SK-N-SH (cell line): ENCODE measurements at regions not wholly inside any gene's neighbourhood (a gene's known extent, or its start where the extent isn't known, plus 50 kb on each side); places are given as distances from the start of the nearest gene placed in this dataset.

Experiments used
- CTCF ChIA-PET: fragments of 300-600, 350-600 bp; formaldehyde crosslinking; extraction: SDS; loops from one replicate; lab custom pipeline; 2021; lab: Yijun Ruan, JAX
- POLR2A ChIA-PET: fragments of 350-600 bp; sonication (Branson Sonifier 250); formaldehyde crosslinking; extraction: SDS; loops from one replicate; lab custom pipeline; 2020; ENCODE audit warnings: antibody characterized with exemption, inconsistent platforms; lab: Yijun Ruan, JAX
- DNase-seq: peaks from one replicate; pipeline ENCODE4 v3.0.0; 2012
- H2AFZ ChIP-seq: fragments of 200-600 bp; sonication (generic); 2 replicates; pipeline ENCODE4 v1.8.1; 2016; ENCODE audit warnings: antibody characterized with exemption, mild to moderate bottlenecking, low read depth
- H3F3A ChIP-seq: fragments of 200-600 bp; sonication (generic); replicated peaks from 2 replicates; pipeline ENCODE3; 2016; ENCODE audit warnings: antibody characterized with exemption, mild to moderate bottlenecking; ENCODE audit not compliant: insufficient read depth
- H3K27ac ChIP-seq, 2 experiments: fragments of 200-500 bp in 1 of 2; fragments of 200-600 bp in 1 of 2; sonication (Bioruptor generic) in 1 of 2; sonication (generic), shearing (Covaris generic) in 1 of 2; 2 replicates each; pipeline versions ENCODE4 v1.5.1 to v1.6.1; 2014 to 2016; ENCODE audit warnings: low read depth in 2 of 2, inconsistent platforms in 1 of 2, low read length in 1 of 2, mild to moderate bottlenecking in 1 of 2, mixed read lengths in 1 of 2
- H3K27me3 ChIP-seq: fragments of 200-600 bp; sonication (generic), shearing (Covaris generic); 2 replicates; pipeline ENCODE4 v1.6.1; 2016; ENCODE audit warnings: mixed run types; ENCODE audit not compliant: insufficient read depth
- H3K36me3 ChIP-seq, 2 experiments: fragments of 200-500 bp in 1 of 2; fragments of 200-600 bp in 1 of 2; sonication (Bioruptor generic) in 1 of 2; sonication (generic) in 1 of 2; replicated peaks in 1 of 2; 2 replicates each; pipeline versions ENCODE3 to v1.5.1; 2014 to 2016; ENCODE audit warnings: low read length in 1 of 2, mild to moderate bottlenecking in 1 of 2; ENCODE audit not compliant: insufficient read depth in 2 of 2, control insufficient read depth in 1 of 2
- H3K4me1 ChIP-seq, 2 experiments: fragments of 200-500 bp in 1 of 2; fragments of 200-600 bp in 1 of 2; sonication (Bioruptor generic) in 1 of 2; sonication (generic), shearing (Covaris generic) in 1 of 2; 2 replicates each; pipeline versions ENCODE4 v1.5.1 to v1.6.1; 2014 to 2016; ENCODE audit warnings: low read depth in 1 of 2, low read length in 1 of 2, mixed run types in 1 of 2; ENCODE audit not compliant: insufficient read depth in 2 of 2, control insufficient read depth in 1 of 2
- H3K4me2 ChIP-seq: fragments of 200-600 bp; sonication (generic), shearing (Covaris generic); 2 replicates; pipeline ENCODE4 v1.6.1; 2017; ENCODE audit warnings: mixed run types
- H3K4me3 ChIP-seq, 2 experiments: fragments of 200-500 bp in 1 of 2; fragments of 200-600 bp in 1 of 2; sonication (Bioruptor generic) in 1 of 2; sonication (generic), shearing (Covaris generic) in 1 of 2; 2 replicates each; pipeline versions ENCODE4 v1.5.1 to v1.8.1; 2014 to 2016; ENCODE audit warnings: low read depth in 2 of 2, inconsistent platforms in 1 of 2, low read length in 1 of 2, mild to moderate bottlenecking in 1 of 2, mixed read lengths in 1 of 2, moderate library complexity in 1 of 2
- H3K79me2 ChIP-seq: fragments of 200-600 bp; sonication (generic); 2 replicates; pipeline ENCODE4 v1.8.1; 2017; ENCODE audit warnings: mild to moderate bottlenecking; ENCODE audit not compliant: insufficient read depth
- H3K9ac ChIP-seq: fragments of 200-600 bp; sonication (generic); 2 replicates; pipeline ENCODE4 v1.6.1; 2017; ENCODE audit warnings: mixed run types
- H3K9me2 ChIP-seq: fragments of 200-600 bp; sonication (generic); 2 replicates; pipeline ENCODE4 v1.6.1; 2017; ENCODE audit warnings: mixed run types
- H3K9me3 ChIP-seq: fragments of 200-600 bp; sonication (generic); 2 replicates; pipeline ENCODE4 v1.6.1; 2017; ENCODE audit warnings: mixed run types, mild to moderate bottlenecking, moderate library complexity
- H4K20me1 ChIP-seq: fragments of 200-600 bp; sonication (generic); 2 replicates; pipeline ENCODE4 v1.6.1; 2017; ENCODE audit warnings: mild to moderate bottlenecking, mixed run types; ENCODE audit not compliant: insufficient read depth
- ELF1 ChIP-seq: IDR thresholded peaks from 2 replicates; pipeline ENCODE4 v1.4.0; 2012
- GATA2 ChIP-seq: sonication (generic); formaldehyde crosslinking; IDR thresholded peaks from 2 replicates; pipeline ENCODE4 v1.5.0; 2020; ENCODE audit warnings: mild to moderate bottlenecking, missing genetic modification reagents
- NRF1 ChIP-seq: IDR thresholded peaks from 2 replicates; pipeline ENCODE4 v1.6.1; 2012; ENCODE audit warnings: low read depth, mild to moderate bottlenecking, low read length
- POLR2AphosphoS5 ChIP-seq: IDR thresholded peaks from 2 replicates; pipeline ENCODE4 v1.6.1; 2012; ENCODE audit warnings: low read depth, low read length
- RCOR1 ChIP-seq: fragments of 150-350 bp; IDR thresholded peaks from 2 replicates; pipeline ENCODE4 v1.6.1; 2017; ENCODE audit warnings: antibody characterized with exemption, low read length
- SMC3 ChIP-seq: IDR thresholded peaks from 2 replicates; pipeline ENCODE4 v1.6.1; 2012; ENCODE audit warnings: low read depth, low read length, improper control_type of control experiment
- TAF1 ChIP-seq: IDR thresholded peaks from 2 replicates; pipeline ENCODE4 v1.6.1; 2012; ENCODE audit warnings: low read depth, mild to moderate bottlenecking, low read length, moderate library complexity, borderline replicate concordance
- WGBS: methylation state at CpG from one replicate; pipeline ENCODE4 v1.1.6; 2017; ENCODE audit warnings: low lambda C conversion rate; 5-methylcytosine and 5-hydroxymethylcytosine counted together
- TF ChIP-seq, protein P1 (sequence below): IDR thresholded peaks from 2 replicates; pipeline ENCODE4; 2012
- TF ChIP-seq, protein P2 (sequence below): IDR thresholded peaks from 2 replicates; pipeline ENCODE4 v1.6.1; 2012; ENCODE audit warnings: mild to moderate bottlenecking, low read depth, low read length, moderate library complexity
- TF ChIP-seq, protein P3 (sequence below): fragments of 150-350 bp; IDR thresholded peaks from 2 replicates; pipeline ENCODE4 v1.6.1; 2016; ENCODE audit warnings: mild to moderate bottlenecking, low read depth, low read length

- no peak overlapping the region for H3K4me2 ChIP-seq
- H3F3A ChIP-seq: peaks cover 16% of the 10 kb centered on the region
- H3K27ac ChIP-seq: no peak overlapping the region
- no peaks in the 10 kb centered on the region for H3K27me3 ChIP-seq
- no peak overlapping the region for H3K4me3 ChIP-seq
- ChIA-PET POLR2A (no interaction called here), CTCF (no interaction called here)
- no peaks in the 10 kb centered on the region; a peak in 1 of 4 replicates for H3K4me1 ChIP-seq
- DNase-seq: no peak
- no peak overlapping the region for H3K9ac ChIP-seq
- WGBS: 33% methylated on average over 4 of the region's 5 CpGs
- H3K9me3 ChIP-seq: no peaks in the 10 kb centered on the region; the same call in 1 of the 2 replicates
- no peaks in the 10 kb centered on the region for H4K20me1 ChIP-seq
- no peaks in the 10 kb centered on the region for H3K9me2 ChIP-seq
- no peak overlapping the region for H2AFZ ChIP-seq
- no peaks in the 10 kb centered on the region for H3K79me2 ChIP-seq
- TF ChIP-seq ELF1 (no peak), GATA2 (CRISPR knock-in tag) (no peak), TAF1 (no peak), NRF1 (no peak), RCOR1 (no peak), SMC3 (no peak)
- TF ChIP-seq, protein P1, sequence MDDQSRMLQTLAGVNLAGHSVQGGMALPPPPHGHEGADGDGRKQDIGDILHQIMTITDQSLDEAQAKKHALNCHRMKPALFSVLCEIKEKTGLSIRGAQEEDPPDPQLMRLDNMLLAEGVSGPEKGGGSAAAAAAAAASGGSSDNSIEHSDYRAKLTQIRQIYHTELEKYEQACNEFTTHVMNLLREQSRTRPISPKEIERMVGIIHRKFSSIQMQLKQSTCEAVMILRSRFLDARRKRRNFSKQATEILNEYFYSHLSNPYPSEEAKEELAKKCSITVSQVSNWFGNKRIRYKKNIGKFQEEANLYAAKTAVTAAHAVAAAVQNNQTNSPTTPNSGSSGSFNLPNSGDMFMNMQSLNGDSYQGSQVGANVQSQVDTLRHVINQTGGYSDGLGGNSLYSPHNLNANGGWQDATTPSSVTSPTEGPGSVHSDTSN: no peak
- TF ChIP-seq, protein P2, sequence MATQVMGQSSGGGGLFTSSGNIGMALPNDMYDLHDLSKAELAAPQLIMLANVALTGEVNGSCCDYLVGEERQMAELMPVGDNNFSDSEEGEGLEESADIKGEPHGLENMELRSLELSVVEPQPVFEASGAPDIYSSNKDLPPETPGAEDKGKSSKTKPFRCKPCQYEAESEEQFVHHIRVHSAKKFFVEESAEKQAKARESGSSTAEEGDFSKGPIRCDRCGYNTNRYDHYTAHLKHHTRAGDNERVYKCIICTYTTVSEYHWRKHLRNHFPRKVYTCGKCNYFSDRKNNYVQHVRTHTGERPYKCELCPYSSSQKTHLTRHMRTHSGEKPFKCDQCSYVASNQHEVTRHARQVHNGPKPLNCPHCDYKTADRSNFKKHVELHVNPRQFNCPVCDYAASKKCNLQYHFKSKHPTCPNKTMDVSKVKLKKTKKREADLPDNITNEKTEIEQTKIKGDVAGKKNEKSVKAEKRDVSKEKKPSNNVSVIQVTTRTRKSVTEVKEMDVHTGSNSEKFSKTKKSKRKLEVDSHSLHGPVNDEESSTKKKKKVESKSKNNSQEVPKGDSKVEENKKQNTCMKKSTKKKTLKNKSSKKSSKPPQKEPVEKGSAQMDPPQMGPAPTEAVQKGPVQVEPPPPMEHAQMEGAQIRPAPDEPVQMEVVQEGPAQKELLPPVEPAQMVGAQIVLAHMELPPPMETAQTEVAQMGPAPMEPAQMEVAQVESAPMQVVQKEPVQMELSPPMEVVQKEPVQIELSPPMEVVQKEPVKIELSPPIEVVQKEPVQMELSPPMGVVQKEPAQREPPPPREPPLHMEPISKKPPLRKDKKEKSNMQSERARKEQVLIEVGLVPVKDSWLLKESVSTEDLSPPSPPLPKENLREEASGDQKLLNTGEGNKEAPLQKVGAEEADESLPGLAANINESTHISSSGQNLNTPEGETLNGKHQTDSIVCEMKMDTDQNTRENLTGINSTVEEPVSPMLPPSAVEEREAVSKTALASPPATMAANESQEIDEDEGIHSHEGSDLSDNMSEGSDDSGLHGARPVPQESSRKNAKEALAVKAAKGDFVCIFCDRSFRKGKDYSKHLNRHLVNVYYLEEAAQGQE: 0 out of 2 replicates have a peak, but pooled peaks have one; percentile 66
- TF ChIP-seq, protein P3, sequence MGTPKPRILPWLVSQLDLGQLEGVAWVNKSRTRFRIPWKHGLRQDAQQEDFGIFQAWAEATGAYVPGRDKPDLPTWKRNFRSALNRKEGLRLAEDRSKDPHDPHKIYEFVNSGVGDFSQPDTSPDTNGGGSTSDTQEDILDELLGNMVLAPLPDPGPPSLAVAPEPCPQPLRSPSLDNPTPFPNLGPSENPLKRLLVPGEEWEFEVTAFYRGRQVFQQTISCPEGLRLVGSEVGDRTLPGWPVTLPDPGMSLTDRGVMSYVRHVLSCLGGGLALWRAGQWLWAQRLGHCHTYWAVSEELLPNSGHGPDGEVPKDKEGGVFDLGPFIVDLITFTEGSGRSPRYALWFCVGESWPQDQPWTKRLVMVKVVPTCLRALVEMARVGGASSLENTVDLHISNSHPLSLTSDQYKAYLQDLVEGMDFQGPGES: no peak
- H3K36me3 ChIP-seq: peaks cover 0 to 4% of the 10 kb centered on the region in 2 experiments
Measured at GRCh38 chr6:140779991-140780596, 1352.6 kb upstream of the GJE1 start.

GRCh38 chr6:140779341-140779740 lies 1353.4 kb upstream of the GJE1 start:
- peaks cover 0 to 4% of the 10 kb centered on the region in 2 experiments for H3K36me3 ChIP-seq
- H4K20me1 ChIP-seq: no peaks in the 10 kb centered on the region
- 18% methylated on average over 2 of the region's 2 CpGs for WGBS
- H3K4me1 ChIP-seq: no peaks in the 10 kb centered on the region; a peak in 1 of 4 replicates
- no peak overlapping the region for H3K4me2 ChIP-seq
- no peaks in the 10 kb centered on the region for H3K9me2 ChIP-seq
- H3K27ac ChIP-seq: no peak overlapping the region
- H3K79me2 ChIP-seq: no peaks in the 10 kb centered on the region
- H3K4me3 ChIP-seq: no peak overlapping the region
- CTCF ChIA-PET: no interaction called here
- no peak for TF ChIP-seq POLR2AphosphoS5
- TF ChIP-seq, all 33 proteins: peak for 0
- POLR2A ChIA-PET: no interaction called here
- Histone ChIP-seq H2AFZ (no peak overlapping the region), H3K9ac (no peak overlapping the region), H3K9me3 (no peaks in the 10 kb centered on the region; the same call in 1 of the 2 replicates), H3K27me3 (no peaks in the 10 kb centered on the region), H3F3A (peaks cover 20% of the 10 kb centered on the region)
- no peak for DNase-seq
